ENCODE measurements at regions not wholly inside any gene's neighbourhood (a gene's known extent, or its start where the extent isn't known, plus 50 kb on each side); places are given as distances from the start of the nearest gene placed in this dataset.

DNA sequence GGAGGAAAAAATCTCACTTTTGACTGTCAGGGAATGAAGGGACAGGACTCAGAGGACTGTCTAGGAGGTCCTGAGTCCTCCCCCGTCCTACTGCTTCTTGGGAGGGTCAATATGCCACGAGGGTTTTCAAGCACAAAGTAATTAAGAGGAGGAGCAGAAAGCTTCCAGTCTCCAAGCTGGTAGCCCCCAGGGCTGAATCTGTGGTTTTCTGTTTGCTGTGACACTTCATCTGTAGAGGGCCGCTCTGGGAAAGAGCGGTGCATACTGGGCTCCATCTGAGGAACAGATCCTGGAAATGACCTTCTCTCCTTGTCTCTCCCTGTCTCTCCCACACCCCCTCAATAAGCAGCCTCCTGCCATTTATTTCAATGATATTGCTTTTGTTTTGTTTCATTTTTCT lies 180.1 kb upstream of the SDK2 start:
- Mint-ChIP-seq H3K9me3 (no peaks in the 10 kb centered on the region), H3K36me3 (ENCODE audit: low read depth) (no peaks in the 10 kb centered on the region), H3K4me1 (peaks cover 22% of the 10 kb centered on the region), H3K4me3 (no peak overlapping the region), H3K27me3 (peaks cover 15% of the 10 kb centered on the region), H3K27ac (no peak overlapping the region)
- no peak for DNase-seq
- POLR2A ChIA-PET = no interaction called here
- CTCF ChIA-PET = no interaction called here

- Mint-ChIP-seq H3K4me1 (peaks cover 22% of the 10 kb centered on the region), H3K27me3 (peaks cover 15% of the 10 kb centered on the region), H3K4me3 (no peak overlapping the region), H3K27ac (no peak overlapping the region), H3K36me3 (ENCODE audit: low read depth) (no peaks in the 10 kb centered on the region), H3K9me3 (no peaks in the 10 kb centered on the region)
- no peak for DNase-seq
- CTCF ChIA-PET = no interaction called here
- POLR2A ChIA-PET = no interaction called here
Measured at GRCh38 chr17:73826181-73826871, 182.1 kb upstream of the SDK2 start.

- ChIA-PET CTCF (no interaction called here), POLR2A (no interaction called here)
- H3K4me3 Mint-ChIP-seq = no peak overlapping the region
- peak overlapping the region; percentile 31 for H3K27ac Mint-ChIP-seq
- H3K9me3 Mint-ChIP-seq = no peaks in the 10 kb centered on the region
- no peaks in the 10 kb centered on the region for H3K36me3 Mint-ChIP-seq (ENCODE audit: low read depth)
- DNase-seq = no peak
- peaks cover 22% of the 10 kb centered on the region for H3K4me1 Mint-ChIP-seq
- H3K27me3 Mint-ChIP-seq = peaks cover 12% of the 10 kb centered on the region
Measured at GRCh38 chr17:73826872-73827228, 182.6 kb upstream of the SDK2 start.

DNA sequence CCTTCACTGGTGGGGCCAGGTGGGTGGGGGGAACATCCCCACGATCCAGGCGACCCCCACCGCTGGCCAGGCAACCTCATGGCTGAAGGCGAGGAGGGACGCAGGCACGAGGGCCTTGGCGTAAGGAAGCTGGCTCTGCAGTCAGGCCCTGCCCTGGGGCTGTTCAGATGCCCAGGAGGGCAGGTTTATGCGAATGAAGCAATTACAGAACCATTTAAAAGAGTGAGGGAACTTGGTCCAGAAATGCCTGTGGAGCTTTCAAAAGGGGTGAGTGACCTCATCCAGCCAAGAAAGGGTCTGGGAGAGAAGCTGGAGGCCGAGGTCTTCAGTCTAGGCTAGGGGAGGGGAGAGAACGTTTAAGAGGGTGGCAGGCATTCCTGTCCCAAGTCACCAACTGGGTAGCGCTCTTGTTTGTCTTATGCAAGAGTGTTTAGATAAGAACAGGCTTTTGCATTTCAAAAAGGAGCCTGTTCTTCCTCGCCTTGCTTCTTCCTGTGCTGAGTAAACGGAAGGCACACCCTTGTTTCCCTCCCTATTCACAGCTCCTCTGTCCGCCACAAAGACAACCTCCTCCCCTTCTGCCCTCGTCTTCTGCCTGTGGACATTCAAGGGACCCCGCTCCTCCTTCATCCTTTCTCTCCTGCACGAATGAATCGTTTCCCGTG lies 183.5 kb upstream of the SDK2 start:
- H3K27me3 Mint-ChIP-seq = peaks cover 6% of the 10 kb centered on the region
- H3K4me1 Mint-ChIP-seq = peaks cover 22% of the 10 kb centered on the region
- no peak overlapping the region for H3K4me3 Mint-ChIP-seq
- no peaks in the 10 kb centered on the region for H3K36me3 Mint-ChIP-seq (ENCODE audit: low read depth)
- POLR2A ChIA-PET = no interaction called here
- DNase-seq = peak; percentile 28
- no peaks in the 10 kb centered on the region for H3K9me3 Mint-ChIP-seq
- CTCF ChIA-PET = no interaction called here
- H3K27ac Mint-ChIP-seq = peak overlapping the region; percentile 84

DNA sequence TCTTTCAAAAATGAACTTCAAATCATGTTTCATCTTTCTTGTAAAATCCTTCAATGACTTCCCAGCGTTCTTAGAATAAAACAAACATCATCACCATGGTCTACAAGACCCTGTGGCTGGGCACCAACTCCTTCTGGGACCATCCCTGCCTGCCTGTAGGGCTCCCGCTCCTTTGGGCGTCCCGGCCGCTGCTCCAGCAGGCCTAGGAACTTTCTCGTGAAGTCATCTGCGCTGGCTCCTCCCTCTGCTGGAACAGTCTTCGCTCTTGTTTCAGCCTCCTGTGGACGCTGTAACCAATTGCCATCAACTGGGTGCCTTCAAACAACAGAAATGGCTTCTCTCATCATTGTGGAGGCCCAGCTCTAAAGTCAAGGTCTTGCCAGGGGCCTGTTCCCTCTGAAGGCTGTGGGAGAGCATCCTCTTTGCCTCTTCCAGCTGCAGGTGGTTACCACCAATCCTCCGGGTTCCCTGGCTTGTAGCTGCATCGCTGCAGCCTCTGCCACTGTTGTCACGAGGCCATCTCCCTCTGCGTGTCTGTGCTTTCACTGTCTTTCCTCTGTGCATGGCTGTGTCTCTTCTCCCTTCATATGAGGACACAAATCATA lies 185.5 kb upstream of the SDK2 start:
- POLR2A ChIA-PET = no interaction called here

GRCh38 chr17:73831699-73832098 lies 187.5 kb upstream of the SDK2 start:
- POLR2A ChIA-PET = no interaction called here
- peaks cover 36% of the 10 kb centered on the region for H3K4me1 Mint-ChIP-seq
- no peak for DNase-seq
- peaks cover 5% of the 10 kb centered on the region for H3K27me3 Mint-ChIP-seq
- no peaks in the 10 kb centered on the region for H3K36me3 Mint-ChIP-seq (ENCODE audit: low read depth)
- no peak overlapping the region for H3K27ac Mint-ChIP-seq
- peaks cover 3% of the 10 kb centered on the region for H3K9me3 Mint-ChIP-seq
- CTCF ChIA-PET = no interaction called here
- no peak overlapping the region for H3K4me3 Mint-ChIP-seq

More for the DNA sequence above, 185.5 kb upstream of the SDK2 start:
- no peak overlapping the region for H3K27ac Mint-ChIP-seq
- H3K4me3 Mint-ChIP-seq = no peak overlapping the region
- peaks cover 24% of the 10 kb centered on the region for H3K4me1 Mint-ChIP-seq
- no peaks in the 10 kb centered on the region for H3K36me3 Mint-ChIP-seq (ENCODE audit: low read depth)
- H3K9me3 Mint-ChIP-seq = no peaks in the 10 kb centered on the region
- no peaks in the 10 kb centered on the region for H3K27me3 Mint-ChIP-seq
- CTCF ChIA-PET = no interaction called here
- no peak for DNase-seq

GRCh38 chr17:73833775-73834488 lies 189.7 kb upstream of the SDK2 start:
- no peak for DNase-seq
- Mint-ChIP-seq H3K36me3 (ENCODE audit: low read depth) (no peaks in the 10 kb centered on the region), H3K4me1 (peaks cover 16% of the 10 kb centered on the region), H3K27me3 (peaks cover 5% of the 10 kb centered on the region), H3K9me3 (peaks cover 4% of the 10 kb centered on the region), H3K27ac (no peak overlapping the region), H3K4me3 (no peak overlapping the region)
- ChIA-PET CTCF (no interaction called here), POLR2A (no interaction called here)

GRCh38 chr17:73834684-73835343 lies 190.6 kb upstream of the SDK2 start:
- Mint-ChIP-seq H3K27ac (no peak overlapping the region), H3K4me1 (peaks cover 14% of the 10 kb centered on the region), H3K9me3 (peaks cover 4% of the 10 kb centered on the region), H3K27me3 (peaks cover 5% of the 10 kb centered on the region), H3K36me3 (ENCODE audit: low read depth) (no peaks in the 10 kb centered on the region), H3K4me3 (no peak overlapping the region)
- DNase-seq = no peak
- ChIA-PET POLR2A (no interaction called here), CTCF (no interaction called here)

GRCh38 chr17:73835605-73836004 lies 191.4 kb upstream of the SDK2 start:
- POLR2A ChIA-PET = no interaction called here
- Mint-ChIP-seq H3K4me1 (peaks cover 14% of the 10 kb centered on the region), H3K27ac (peak overlapping the region; percentile 15), H3K9me3 (peaks cover 4% of the 10 kb centered on the region), H3K27me3 (peaks cover 5% of the 10 kb centered on the region), H3K4me3 (no peak overlapping the region), H3K36me3 (ENCODE audit: low read depth) (no peaks in the 10 kb centered on the region)
- CTCF ChIA-PET = no interaction called here
- no peak for DNase-seq

DNA sequence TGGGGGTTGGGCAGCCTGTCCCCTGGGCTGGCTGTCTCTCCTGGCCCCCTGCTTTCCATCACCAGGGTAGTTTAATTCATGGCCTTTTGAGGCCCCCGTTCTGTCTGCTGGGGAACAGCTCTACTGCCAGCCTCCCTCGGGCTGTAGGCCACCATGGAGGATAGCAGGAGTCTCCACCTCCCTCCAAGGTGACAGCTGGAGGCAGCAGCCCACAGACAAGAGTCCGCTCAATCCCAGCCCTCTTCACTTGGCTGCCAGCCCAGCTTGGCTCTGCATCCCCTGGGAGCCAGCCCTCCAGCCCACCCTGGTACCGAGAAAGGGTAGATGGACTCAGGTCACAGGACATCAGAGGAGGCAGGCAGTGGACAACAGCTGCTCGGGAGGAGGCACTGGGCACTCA lies 194.6 kb upstream of the SDK2 start:
- Mint-ChIP-seq H3K36me3 (ENCODE audit: low read depth) (no peaks in the 10 kb centered on the region), H3K9me3 (peaks cover 4% of the 10 kb centered on the region), H3K27ac (no peak overlapping the region), H3K4me1 (peaks cover 14% of the 10 kb centered on the region), H3K27me3 (peaks cover 5% of the 10 kb centered on the region), H3K4me3 (no peak overlapping the region)
- POLR2A ChIA-PET = no interaction called here
- CTCF ChIA-PET = no interaction called here
- DNase-seq = no peak

GRCh38 chr17:73840829-73841228 lies 196.6 kb upstream of the SDK2 start:
- ChIA-PET POLR2A (no interaction called here), CTCF (no interaction called here)
- peaks cover 2% of the 10 kb centered on the region for H3K27me3 Mint-ChIP-seq
- no peaks in the 10 kb centered on the region for H3K36me3 Mint-ChIP-seq (ENCODE audit: low read depth)
- H3K4me1 Mint-ChIP-seq = peaks cover 2% of the 10 kb centered on the region
- no peak for DNase-seq
- peaks cover 4% of the 10 kb centered on the region for H3K9me3 Mint-ChIP-seq
- H3K4me3 Mint-ChIP-seq = no peak overlapping the region
- H3K27ac Mint-ChIP-seq = no peak overlapping the region

DNA sequence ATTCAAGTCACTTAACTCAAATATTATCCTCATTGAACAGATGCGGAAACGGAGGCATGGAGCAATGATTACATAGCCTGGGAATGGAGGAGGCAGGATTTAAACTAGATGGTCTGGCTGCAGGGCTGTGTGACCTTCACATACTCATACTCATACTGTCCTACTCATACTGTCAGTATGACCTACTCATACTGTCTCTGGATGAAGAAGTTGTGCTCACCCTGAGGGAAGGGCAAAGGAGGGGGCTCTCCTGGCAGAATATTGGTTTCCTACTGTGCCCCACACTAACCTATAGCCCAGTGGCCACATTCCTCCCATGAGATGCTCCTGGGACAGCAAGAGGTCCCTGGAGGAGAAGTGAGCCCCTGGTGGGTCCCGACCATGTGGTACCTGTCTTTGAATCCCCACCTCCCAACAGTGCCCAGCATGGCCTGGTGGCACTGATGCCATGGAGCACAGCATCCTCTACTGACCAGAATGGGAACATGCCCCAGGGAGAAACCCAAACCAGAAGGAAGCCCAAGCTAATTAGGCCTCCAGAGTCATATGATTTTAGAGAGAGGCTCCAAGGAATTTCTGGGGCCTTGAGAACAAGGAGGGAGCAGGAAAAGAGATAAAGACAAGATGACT lies 197.3 kb upstream of the SDK2 start:
- peaks cover 2% of the 10 kb centered on the region for H3K9me3 Mint-ChIP-seq
- CTCF ChIA-PET = interaction anchor here (0.6 to 1.2 kb wide), 2 partner anchors 131 to 412 kb away, joined by 3 to 4 read pairs; no protein-coding TSS in a partner anchor
- no peak overlapping the region for H3K4me3 Mint-ChIP-seq
- no peaks in the 10 kb centered on the region for H3K27me3 Mint-ChIP-seq
- no peaks in the 10 kb centered on the region for H3K36me3 Mint-ChIP-seq (ENCODE audit: low read depth)
- POLR2A ChIA-PET = no interaction called here
- no peak for DNase-seq
- no peaks in the 10 kb centered on the region for H3K4me1 Mint-ChIP-seq
- no peak overlapping the region for H3K27ac Mint-ChIP-seq

- Mint-ChIP-seq H3K4me3 (no peak overlapping the region), H3K27me3 (no peaks in the 10 kb centered on the region), H3K36me3 (ENCODE audit: low read depth) (no peaks in the 10 kb centered on the region), H3K4me1 (peaks cover 3% of the 10 kb centered on the region), H3K9me3 (no peaks in the 10 kb centered on the region), H3K27ac (no peak overlapping the region)
- no peak for DNase-seq
- POLR2A ChIA-PET = no interaction called here
- CTCF ChIA-PET = no interaction called here
Measured at GRCh38 chr17:73847952-73848351, 203.7 kb upstream of the SDK2 start.
